CD4-positive, alpha-beta T cell treated with Interleukin-4 for 1 hour (primary cell): ENCODE measurements at regions not wholly inside any gene's neighbourhood (a gene's known extent, or its start where the extent isn't known, plus 50 kb on each side); places are given as distances from the start of the nearest gene placed in this dataset.
A peak's percentile ranks its signal among the peaks of the same experiment; 100 is the strongest.

Experiments
- DNase-seq, 2 donors: peaks; one replicate each; pipeline ENCODE4 v3.0.0-alpha.2; 2020 to 2022

GRCh38 chr4:136918772-136919171 lies 613.5 kb downstream of the PCDH18 start:
- DNase-seq: no peak

GRCh38 chr4:136917312-136918110 lies 614.8 kb downstream of the PCDH18 start:
- no peak for DNase-seq

GRCh38 chr4:136909626-136910025 lies 622.7 kb downstream of the PCDH18 start:
- DNase-seq: no peak

GRCh38 chr4:136908122-136908521 lies 624.2 kb downstream of the PCDH18 start:
- no peak for DNase-seq

- no peak for DNase-seq
Measured at GRCh38 chr4:136900696-136901095, 631.6 kb downstream of the PCDH18 start.

GRCh38 chr4:136898590-136899248 lies 633.6 kb downstream of the PCDH18 start:
- DNase-seq: no peak

GRCh38 chr4:136893573-136893972 lies 638.7 kb downstream of the PCDH18 start:
- no peak for DNase-seq

- no peak for DNase-seq
Measured at GRCh38 chr4:136881666-136882065, 650.6 kb downstream of the PCDH18 start.

GRCh38 chr4:136873555-136873954 lies 658.7 kb downstream of the PCDH18 start:
- no peak for DNase-seq

GRCh38 chr4:136867465-136867864 lies 664.8 kb downstream of the PCDH18 start:
- DNase-seq: no peak

GRCh38 chr4:136865526-136865925 lies 666.8 kb downstream of the PCDH18 start:
- no peak for DNase-seq

- DNase-seq: peak in 1 of 2 donors; percentile 46
Measured at GRCh38 chr4:136864604-136865185, 667.6 kb downstream of the PCDH18 start.

- no peak for DNase-seq
Measured at GRCh38 chr4:136863756-136864155, 668.5 kb downstream of the PCDH18 start.

- no peak for DNase-seq
Measured at GRCh38 chr4:136862653-136863052, 669.6 kb downstream of the PCDH18 start.

- no peak for DNase-seq
Measured at GRCh38 chr4:136861091-136861490, 671.2 kb downstream of the PCDH18 start.

- no peak for DNase-seq
Measured at GRCh38 chr4:136858903-136859302, 673.4 kb downstream of the PCDH18 start.

GRCh38 chr4:136855886-136856285 lies 676.4 kb downstream of the PCDH18 start:
- DNase-seq: no peak

GRCh38 chr4:136850446-136850845 lies 681.8 kb downstream of the PCDH18 start:
- no peak for DNase-seq

- no peak for DNase-seq
Measured at GRCh38 chr4:136847881-136848621, 684.2 kb downstream of the PCDH18 start.

- DNase-seq: no peak
Measured at GRCh38 chr4:136841526-136841925, 690.8 kb downstream of the PCDH18 start.

GRCh38 chr4:136838607-136839006 lies 693.7 kb downstream of the PCDH18 start:
- no peak for DNase-seq

- DNase-seq: no peak
Measured at GRCh38 chr4:136831553-136831952, 700.7 kb downstream of the PCDH18 start.

GRCh38 chr4:136829280-136829679 lies 703.0 kb downstream of the PCDH18 start:
- no peak for DNase-seq
